K562 (cell line): ENCODE measurements at regions not wholly inside any gene's neighbourhood (a gene's known extent, or its start where the extent isn't known, plus 50 kb on each side); places are given as distances from the start of the nearest gene placed in this dataset.

Experiments
- CREBBP ChIP-seq: IDR thresholded peaks from one replicate; pipeline ENCODE4 v1.6.1; 2012; ENCODE audit warnings: low read depth, mild to moderate bottlenecking, control low read depth, inconsistent platforms, low read length
- GTF2B ChIP-seq: IDR thresholded peaks from 2 replicates; pipeline ENCODE4 v1.6.1; 2011; ENCODE audit not compliant: insufficient read length; ENCODE audit errors: extremely low read depth
- KLF6 ChIP-seq: fragments of 250-450 bp; sonication (Bioruptor Pico); IDR thresholded peaks from 2 replicates; pipeline ENCODE4 v1.4.0; 2020; ENCODE audit warnings: mild to moderate bottlenecking, moderate library complexity, borderline replicate concordance
- MCM7 ChIP-seq, 2 experiments: fragments of 450-650 bp; IDR thresholded peaks; 2 replicates each; pipeline ENCODE4 v1.6.1; 2016 to 2018
- NCOR1 ChIP-seq: fragments of 450-650 bp; IDR thresholded peaks from 2 replicates; pipeline ENCODE4 v1.6.1; 2016; ENCODE audit warnings: mild to moderate bottlenecking, moderate library complexity
- POLR2AphosphoS5 ChIP-seq: IDR thresholded peaks from 2 replicates; pipeline ENCODE4 v1.6.1; 2011; ENCODE audit warnings: mild to moderate bottlenecking, low read depth, low read length, moderate library complexity; ENCODE audit not compliant: control insufficient read depth, insufficient read depth
- RBM22 ChIP-seq: fragments of 200-400 bp; formaldehyde crosslinking; IDR thresholded peaks from 2 replicates; pipeline ENCODE4 v1.6.1; 2018; ENCODE audit warnings: low read length, low read depth; ENCODE audit not compliant: poor library complexity, severe bottlenecking
- TFAM ChIP-seq: fragments of 250-450 bp; sonication (Bioruptor Pico); conservative IDR thresholded peaks from 2 replicates; pipeline ENCODE4 v1.5.0; 2021; ENCODE audit warnings: mild to moderate bottlenecking, moderate library complexity
- VEZF1 ChIP-seq: fragments of 200-800 bp; sonication (Bioruptor generic); IDR thresholded peaks from 2 replicates; pipeline ENCODE4 v1.6.1; 2017; ENCODE audit warnings: missing genetic modification characterization, missing compliant biosample characterization
- ZNF75A ChIP-seq: fragments of 450-650 bp; formaldehyde crosslinking; IDR thresholded peaks from 2 replicates; pipeline ENCODE4 v1.4.0; 2020; ENCODE audit warnings: mild to moderate bottlenecking
- TF ChIP-seq, protein P1 (sequence below): fragments of 450-650 bp; IDR thresholded peaks from 2 replicates; pipeline ENCODE4 v1.6.1; 2016; ENCODE audit warnings: mild to moderate bottlenecking
- TF ChIP-seq, protein P2 (sequence below): IDR thresholded peaks from 2 replicates; pipeline ENCODE4 v1.6.1; 2014; ENCODE audit warnings: antibody characterized with exemption
- TF ChIP-seq, protein P3 (sequence below): fragments of 250-450 bp; sonication (Bioruptor Pico); IDR thresholded peaks from 2 replicates; pipeline ENCODE4 v1.4.0; 2020; ENCODE audit warnings: mild to moderate bottlenecking, moderate library complexity, borderline replicate concordance

DNA sequence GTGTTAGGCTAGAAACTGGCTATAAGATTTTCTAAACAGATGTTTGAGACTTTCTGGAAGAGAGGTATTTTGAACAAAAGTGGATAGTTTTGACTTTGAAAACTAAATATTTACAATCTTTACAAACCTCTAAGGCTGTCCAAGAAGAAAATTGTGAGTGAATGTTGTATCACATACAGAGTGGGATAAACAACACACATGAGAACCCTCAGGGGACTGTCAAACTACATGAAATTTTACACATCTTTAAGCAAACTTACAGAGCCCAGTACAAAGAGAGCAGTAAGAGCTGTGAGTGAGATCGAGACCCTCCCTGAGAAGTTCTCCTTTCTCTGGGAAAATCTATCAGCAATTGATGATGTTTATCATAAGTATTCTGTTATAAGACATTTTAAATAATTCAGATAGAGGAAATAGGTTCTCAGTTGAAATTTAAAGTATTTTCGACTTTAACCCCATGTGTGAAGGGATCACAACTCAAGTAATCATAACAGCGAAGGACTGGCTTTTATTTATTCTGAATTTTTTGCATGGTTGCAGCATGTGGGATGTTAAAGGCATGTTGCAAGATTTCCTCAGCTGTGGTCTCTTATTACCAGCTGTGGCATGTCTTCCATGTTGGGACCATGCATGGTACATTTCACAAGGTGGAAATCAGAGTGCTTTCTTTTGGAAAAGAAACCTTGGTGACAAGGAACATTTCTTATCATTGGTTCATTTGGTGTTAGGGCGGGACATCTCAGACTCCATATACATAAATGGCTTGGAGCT is 264.0 kb upstream of the PRICKLE1 start (continued):
- TF ChIP-seq, protein P1, sequence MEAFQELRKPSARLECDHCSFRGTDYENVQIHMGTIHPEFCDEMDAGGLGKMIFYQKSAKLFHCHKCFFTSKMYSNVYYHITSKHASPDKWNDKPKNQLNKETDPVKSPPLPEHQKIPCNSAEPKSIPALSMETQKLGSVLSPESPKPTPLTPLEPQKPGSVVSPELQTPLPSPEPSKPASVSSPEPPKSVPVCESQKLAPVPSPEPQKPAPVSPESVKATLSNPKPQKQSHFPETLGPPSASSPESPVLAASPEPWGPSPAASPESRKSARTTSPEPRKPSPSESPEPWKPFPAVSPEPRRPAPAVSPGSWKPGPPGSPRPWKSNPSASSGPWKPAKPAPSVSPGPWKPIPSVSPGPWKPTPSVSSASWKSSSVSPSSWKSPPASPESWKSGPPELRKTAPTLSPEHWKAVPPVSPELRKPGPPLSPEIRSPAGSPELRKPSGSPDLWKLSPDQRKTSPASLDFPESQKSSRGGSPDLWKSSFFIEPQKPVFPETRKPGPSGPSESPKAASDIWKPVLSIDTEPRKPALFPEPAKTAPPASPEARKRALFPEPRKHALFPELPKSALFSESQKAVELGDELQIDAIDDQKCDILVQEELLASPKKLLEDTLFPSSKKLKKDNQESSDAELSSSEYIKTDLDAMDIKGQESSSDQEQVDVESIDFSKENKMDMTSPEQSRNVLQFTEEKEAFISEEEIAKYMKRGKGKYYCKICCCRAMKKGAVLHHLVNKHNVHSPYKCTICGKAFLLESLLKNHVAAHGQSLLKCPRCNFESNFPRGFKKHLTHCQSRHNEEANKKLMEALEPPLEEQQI, result no peak
- TF ChIP-seq RBM22 (no peak), TFAM (CRISPR knock-in tag) (no peak), CREBBP (no peak), NCOR1 (no peak), VEZF1 (CRISPR knock-in tag) (no peak), GTF2B (no peak), POLR2AphosphoS5 (no peak), ZNF75A (CRISPR knock-in tag) (no peak), KLF6 (CRISPR knock-in tag) (no peak), MCM7 (IDR thresholded peaks at IDR 0.05) (no peak)
- TF ChIP-seq, protein P2, sequence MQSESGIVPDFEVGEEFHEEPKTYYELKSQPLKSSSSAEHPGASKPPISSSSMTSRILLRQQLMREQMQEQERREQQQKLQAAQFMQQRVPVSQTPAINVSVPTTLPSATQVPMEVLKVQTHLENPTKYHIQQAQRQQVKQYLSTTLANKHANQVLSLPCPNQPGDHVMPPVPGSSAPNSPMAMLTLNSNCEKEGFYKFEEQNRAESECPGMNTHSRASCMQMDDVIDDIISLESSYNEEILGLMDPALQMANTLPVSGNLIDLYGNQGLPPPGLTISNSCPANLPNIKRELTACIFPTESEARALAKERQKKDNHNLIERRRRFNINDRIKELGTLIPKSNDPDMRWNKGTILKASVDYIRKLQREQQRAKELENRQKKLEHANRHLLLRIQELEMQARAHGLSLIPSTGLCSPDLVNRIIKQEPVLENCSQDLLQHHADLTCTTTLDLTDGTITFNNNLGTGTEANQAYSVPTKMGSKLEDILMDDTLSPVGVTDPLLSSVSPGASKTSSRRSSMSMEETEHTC, result no peak
- TF ChIP-seq, protein P3, sequence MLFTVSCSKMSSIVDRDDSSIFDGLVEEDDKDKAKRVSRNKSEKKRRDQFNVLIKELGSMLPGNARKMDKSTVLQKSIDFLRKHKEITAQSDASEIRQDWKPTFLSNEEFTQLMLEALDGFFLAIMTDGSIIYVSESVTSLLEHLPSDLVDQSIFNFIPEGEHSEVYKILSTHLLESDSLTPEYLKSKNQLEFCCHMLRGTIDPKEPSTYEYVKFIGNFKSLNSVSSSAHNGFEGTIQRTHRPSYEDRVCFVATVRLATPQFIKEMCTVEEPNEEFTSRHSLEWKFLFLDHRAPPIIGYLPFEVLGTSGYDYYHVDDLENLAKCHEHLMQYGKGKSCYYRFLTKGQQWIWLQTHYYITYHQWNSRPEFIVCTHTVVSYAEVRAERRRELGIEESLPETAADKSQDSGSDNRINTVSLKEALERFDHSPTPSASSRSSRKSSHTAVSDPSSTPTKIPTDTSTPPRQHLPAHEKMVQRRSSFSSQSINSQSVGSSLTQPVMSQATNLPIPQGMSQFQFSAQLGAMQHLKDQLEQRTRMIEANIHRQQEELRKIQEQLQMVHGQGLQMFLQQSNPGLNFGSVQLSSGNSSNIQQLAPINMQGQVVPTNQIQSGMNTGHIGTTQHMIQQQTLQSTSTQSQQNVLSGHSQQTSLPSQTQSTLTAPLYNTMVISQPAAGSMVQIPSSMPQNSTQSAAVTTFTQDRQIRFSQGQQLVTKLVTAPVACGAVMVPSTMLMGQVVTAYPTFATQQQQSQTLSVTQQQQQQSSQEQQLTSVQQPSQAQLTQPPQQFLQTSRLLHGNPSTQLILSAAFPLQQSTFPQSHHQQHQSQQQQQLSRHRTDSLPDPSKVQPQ, result no peak
